Neural cell (in vitro differentiated cells): ENCODE measurements at regions not wholly inside any gene's neighbourhood (a gene's known extent, or its start where the extent isn't known, plus 50 kb on each side); places are given as distances from the start of the nearest gene placed in this dataset.

Source experiments
- H2AFZ ChIP-seq: fragments of 200-600, 300-800 bp; sonication (generic), shearing (Covaris generic); 2 replicates; pipeline ENCODE4 v1.6.0; 2014; ENCODE audit warnings: low read depth, mild to moderate bottlenecking, antibody characterized with exemption, low read length, moderate library complexity
- H3F3A ChIP-seq: fragments of 200-600 bp; shearing (Covaris generic); 2 replicates; pipeline ENCODE4 v1.6.1; 2016; ENCODE audit warnings: mild to moderate bottlenecking, moderate library complexity, mixed read lengths, antibody characterized with exemption, low read length; ENCODE audit not compliant: insufficient read depth, poor library complexity, severe bottlenecking
- H3K27ac ChIP-seq: fragments of 200-600, 300-800 bp; sonication (generic), shearing (Covaris generic); 2 replicates; pipeline ENCODE4 v1.5.1; 2014; ENCODE audit warnings: mild to moderate bottlenecking, low read length, moderate library complexity
- H3K27me3 ChIP-seq: fragments of 300-800, 200-600 bp; sonication (generic), shearing (Covaris generic); 2 replicates; pipeline ENCODE4 v1.6.0; 2014; ENCODE audit warnings: mild to moderate bottlenecking, low read depth, low read length, moderate library complexity; ENCODE audit not compliant: insufficient read depth
- H3K36me3 ChIP-seq: fragments of 300-800, 200-600 bp; sonication (generic), shearing (Covaris generic); 2 replicates; pipeline ENCODE4 v1.5.1; 2014; ENCODE audit warnings: mild to moderate bottlenecking, antibody characterized with exemption, low read length, moderate library complexity; ENCODE audit not compliant: insufficient read depth
- H3K4me2 ChIP-seq: fragments of 300-800, 200-600 bp; sonication (generic), shearing (Covaris generic); 2 replicates; pipeline ENCODE4 v1.6.0; 2014; ENCODE audit warnings: mild to moderate bottlenecking, low read length
- H3K4me3 ChIP-seq: fragments of 300-800, 200-600 bp; sonication (generic), shearing (Covaris generic); 2 replicates; pipeline ENCODE4 v1.5.1; 2014; ENCODE audit warnings: mild to moderate bottlenecking, low read length, moderate library complexity
- H3K79me2 ChIP-seq: fragments of 200-600 bp; shearing (Covaris generic); replicated peaks from 2 replicates; pipeline ENCODE4 v1.6.0; 2014; ENCODE audit warnings: mild to moderate bottlenecking, low read length, moderate library complexity; ENCODE audit not compliant: insufficient read depth
- H3K9ac ChIP-seq: fragments of 300-800, 200-600 bp; sonication (generic), shearing (Covaris generic); 2 replicates; pipeline ENCODE4 v1.6.1; 2016; ENCODE audit warnings: mild to moderate bottlenecking, low read length, mixed read lengths
- H3K9me2 ChIP-seq: fragments of 200-600 bp; shearing (Covaris generic); 2 replicates; pipeline ENCODE4 v1.6.1; 2016; ENCODE audit warnings: mild to moderate bottlenecking, low read length, mixed read lengths; ENCODE audit not compliant: insufficient read depth
- H3K9me3 ChIP-seq: fragments of 200-600, 300-800 bp; sonication (generic), shearing (Covaris generic); 2 replicates; pipeline ENCODE4 v1.6.1; 2016; ENCODE audit warnings: mild to moderate bottlenecking, mixed run types, low read length, moderate library complexity, mixed read lengths
- H4K20me1 ChIP-seq: fragments of 200-600 bp; shearing (Covaris generic); 2 replicates; pipeline ENCODE4 v1.6.1; 2016; ENCODE audit warnings: mild to moderate bottlenecking, mixed run types; ENCODE audit not compliant: insufficient read depth
- EZH2 ChIP-seq: fragments of 200-600, 300-800 bp; shearing (Covaris generic), sonication (generic); IDR thresholded peaks from 2 replicates; pipeline ENCODE4 v1.6.1; 2014; ENCODE audit warnings: antibody characterized with exemption, low read length, borderline replicate concordance, mild to moderate bottlenecking; ENCODE audit not compliant: insufficient read depth, poor library complexity, severe bottlenecking
- MXI1 ChIP-seq: fragments of 450-650 bp; conservative IDR thresholded peaks from 2 replicates; pipeline ENCODE4 v1.6.1; 2014; ENCODE audit warnings: antibody characterized with exemption, mild to moderate bottlenecking; ENCODE audit not compliant: poor library complexity, severe bottlenecking
- POLR2AphosphoS5 ChIP-seq: IDR thresholded peaks from 2 replicates; pipeline ENCODE4 v1.6.1; 2012
- RAD21 ChIP-seq: fragments of 450-650 bp; conservative IDR thresholded peaks from 2 replicates; pipeline ENCODE4 v1.6.1; 2014; ENCODE audit warnings: antibody characterized with exemption, mild to moderate bottlenecking, moderate library complexity
- REST ChIP-seq: IDR thresholded peaks from 2 replicates; pipeline ENCODE4 v1.6.1; 2012; ENCODE audit warnings: borderline replicate concordance
- SMC3 ChIP-seq: fragments of 450-650 bp; conservative IDR thresholded peaks from 2 replicates; pipeline ENCODE4 v1.6.1; 2014; ENCODE audit warnings: antibody characterized with exemption, mild to moderate bottlenecking, moderate library complexity; ENCODE audit not compliant: poor library complexity
- TF ChIP-seq, protein P1 (sequence below): fragments of 450-650 bp; IDR thresholded peaks from 2 replicates; pipeline ENCODE4 v1.5.1; 2014; ENCODE audit warnings: antibody characterized with exemption, mild to moderate bottlenecking, moderate library complexity; ENCODE audit not compliant: poor library complexity, severe bottlenecking

DNA sequence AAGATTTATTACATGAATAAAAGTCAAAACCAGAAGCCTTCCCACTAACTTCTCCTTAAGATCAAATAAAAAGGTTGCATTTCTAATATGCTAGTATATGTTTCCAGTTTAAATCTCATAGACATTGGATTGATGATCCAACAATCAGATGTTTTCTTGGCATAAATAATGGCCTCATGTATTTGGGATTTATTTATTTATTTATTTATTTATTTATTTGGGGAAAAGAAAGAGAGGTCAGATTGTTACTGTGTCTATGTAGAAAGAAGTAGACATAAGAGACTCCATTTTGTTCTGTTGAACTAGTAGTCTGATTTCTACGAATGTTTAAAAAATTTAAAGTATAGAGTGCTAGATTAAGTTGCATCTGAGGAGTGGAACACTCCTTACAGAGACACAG, 422.4 kb downstream of the ADGRL2 start:
- H3K36me3 ChIP-seq, result no peaks in the 10 kb centered on the region
- no peak overlapping the region for H3K4me2 ChIP-seq
- no peaks in the 10 kb centered on the region for H3K9me2 ChIP-seq
- H3K9ac ChIP-seq, result no peak overlapping the region
- TF ChIP-seq MXI1 (no peak), SMC3 (no peak)
- TF ChIP-seq, protein P1, sequence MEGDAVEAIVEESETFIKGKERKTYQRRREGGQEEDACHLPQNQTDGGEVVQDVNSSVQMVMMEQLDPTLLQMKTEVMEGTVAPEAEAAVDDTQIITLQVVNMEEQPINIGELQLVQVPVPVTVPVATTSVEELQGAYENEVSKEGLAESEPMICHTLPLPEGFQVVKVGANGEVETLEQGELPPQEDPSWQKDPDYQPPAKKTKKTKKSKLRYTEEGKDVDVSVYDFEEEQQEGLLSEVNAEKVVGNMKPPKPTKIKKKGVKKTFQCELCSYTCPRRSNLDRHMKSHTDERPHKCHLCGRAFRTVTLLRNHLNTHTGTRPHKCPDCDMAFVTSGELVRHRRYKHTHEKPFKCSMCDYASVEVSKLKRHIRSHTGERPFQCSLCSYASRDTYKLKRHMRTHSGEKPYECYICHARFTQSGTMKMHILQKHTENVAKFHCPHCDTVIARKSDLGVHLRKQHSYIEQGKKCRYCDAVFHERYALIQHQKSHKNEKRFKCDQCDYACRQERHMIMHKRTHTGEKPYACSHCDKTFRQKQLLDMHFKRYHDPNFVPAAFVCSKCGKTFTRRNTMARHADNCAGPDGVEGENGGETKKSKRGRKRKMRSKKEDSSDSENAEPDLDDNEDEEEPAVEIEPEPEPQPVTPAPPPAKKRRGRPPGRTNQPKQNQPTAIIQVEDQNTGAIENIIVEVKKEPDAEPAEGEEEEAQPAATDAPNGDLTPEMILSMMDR, result no peak
- H3K4me3 ChIP-seq, result no peak overlapping the region
- no peak overlapping the region for H2AFZ ChIP-seq
- no peaks in the 10 kb centered on the region for H4K20me1 ChIP-seq
- H3K27me3 ChIP-seq, result no peaks in the 10 kb centered on the region
- H3F3A ChIP-seq, result no peaks in the 10 kb centered on the region
- no peak overlapping the region for H3K27ac ChIP-seq
- H3K79me2 ChIP-seq, result no peaks in the 10 kb centered on the region
- H3K9me3 ChIP-seq, result no peaks in the 10 kb centered on the region

DNA sequence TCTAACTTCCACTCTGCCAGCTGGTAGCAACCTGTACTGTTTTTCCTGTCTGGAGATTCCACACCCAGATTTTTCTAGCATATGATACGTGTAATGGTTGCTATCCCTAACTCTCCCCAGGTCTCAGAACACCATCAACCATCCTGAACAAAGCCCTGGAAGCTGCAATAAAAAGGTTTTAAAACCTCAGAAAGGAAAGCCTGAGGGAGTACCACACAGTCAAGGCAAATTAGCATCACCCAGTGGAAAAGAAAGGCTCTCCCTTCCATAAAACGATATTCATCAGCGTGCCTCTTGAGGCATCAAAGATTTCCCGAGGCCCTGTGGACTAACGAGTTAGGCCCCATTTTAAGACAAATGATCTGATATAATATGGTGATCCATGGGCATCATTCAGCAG, 421.0 kb downstream of the ADGRL2 start:
- Histone ChIP-seq H4K20me1 (no peaks in the 10 kb centered on the region), H3K4me2 (no peak overlapping the region), H2AFZ (no peak overlapping the region), H3K27me3 (no peaks in the 10 kb centered on the region), H3K36me3 (no peaks in the 10 kb centered on the region), H3K9me2 (no peaks in the 10 kb centered on the region), H3K79me2 (no peaks in the 10 kb centered on the region), H3K27ac (no peak overlapping the region), H3K9ac (no peak overlapping the region), H3K4me3 (no peak overlapping the region), H3F3A (no peaks in the 10 kb centered on the region), H3K9me3 (no peaks in the 10 kb centered on the region)
- TF ChIP-seq RAD21, result no peak
- no peak for TF ChIP-seq SMC3
- TF ChIP-seq REST, result no peak

- Histone ChIP-seq H3K36me3 (no peaks in the 10 kb centered on the region), H2AFZ (no peak overlapping the region), H3F3A (no peaks in the 10 kb centered on the region), H3K4me2 (no peak overlapping the region), H3K4me3 (no peak overlapping the region), H3K79me2 (no peaks in the 10 kb centered on the region), H4K20me1 (no peaks in the 10 kb centered on the region), H3K9ac (no peak overlapping the region), H3K9me3 (no peaks in the 10 kb centered on the region), H3K27me3 (no peaks in the 10 kb centered on the region), H3K27ac (no peak overlapping the region), H3K9me2 (no peaks in the 10 kb centered on the region)
- TF ChIP-seq POLR2AphosphoS5, result no peak
- TF ChIP-seq RAD21, result no peak
- TF ChIP-seq EZH2, result no peak
- TF ChIP-seq SMC3, result no peak
- TF ChIP-seq, protein P1, result no peak
These were observed 420.0 kb downstream of the ADGRL2 start for GRCh38 chr1:82220754-82221153.
